T-helper 9 cell (primary cell): ENCODE measurements at regions not wholly inside any gene's neighbourhood (a gene's known extent, or its start where the extent isn't known, plus 50 kb on each side); places are given as distances from the start of the nearest gene placed in this dataset.
"Not testable (repeated sequence)": the region's sequence is repeated elsewhere in the genome, so short reads cannot be mapped to it uniquely, and the experiment has no call there.

Experiments used
- DNase-seq: peaks from one replicate; pipeline ENCODE4 v3.0.0-alpha.2; 2020

- DNase-seq: no peak
Observed at GRCh38 chr5:15383469-15383868, 116.5 kb upstream of the FBXL7 start.

- DNase-seq: no peak
Observed at GRCh38 chr5:15383021-15383420, 117.0 kb upstream of the FBXL7 start.

GRCh38 chr5:15377573-15378340 is 122.2 kb upstream of the FBXL7 start:
- DNase-seq: no peak

GRCh38 chr5:15376803-15377202 is 123.2 kb upstream of the FBXL7 start:
- no peak for DNase-seq

- DNase-seq: no peak
Observed at GRCh38 chr5:15376088-15376487, 123.9 kb upstream of the FBXL7 start.

GRCh38 chr5:15375559-15375958 is 124.4 kb upstream of the FBXL7 start:
- no peak for DNase-seq

GRCh38 chr5:15374886-15375285 is 125.1 kb upstream of the FBXL7 start:
- DNase-seq: no peak

GRCh38 chr5:15373151-15373550 is 126.8 kb upstream of the FBXL7 start:
- no peak for DNase-seq

GRCh38 chr5:15371184-15371583 is 128.8 kb upstream of the FBXL7 start:
- DNase-seq: no peak

GRCh38 chr5:15368835-15369234 is 131.1 kb upstream of the FBXL7 start:
- no peak for DNase-seq

GRCh38 chr5:15367489-15367888 is 132.5 kb upstream of the FBXL7 start:
- no peak for DNase-seq

GRCh38 chr5:15366676-15367391 is 133.1 kb upstream of the FBXL7 start:
- DNase-seq: no peak

- no peak for DNase-seq
Observed at GRCh38 chr5:15365070-15365469, 134.9 kb upstream of the FBXL7 start.

- DNase-seq: no peak
Observed at GRCh38 chr5:15363601-15364000, 136.4 kb upstream of the FBXL7 start.

GRCh38 chr5:15357092-15357453 is 142.9 kb upstream of the FBXL7 start:
- DNase-seq: not testable (repeated sequence)

- DNase-seq: not testable (repeated sequence)
Observed at GRCh38 chr5:15356308-15357091, 143.5 kb upstream of the FBXL7 start.

- no peak for DNase-seq
Observed at GRCh38 chr5:15354021-15354420, 146.0 kb upstream of the FBXL7 start.

- no peak for DNase-seq
Observed at GRCh38 chr5:15353086-15353645, 146.8 kb upstream of the FBXL7 start.

GRCh38 chr5:15350614-15351013 is 149.4 kb upstream of the FBXL7 start:
- DNase-seq: no peak

- DNase-seq: no peak
Observed at GRCh38 chr5:15346738-15347137, 153.2 kb upstream of the FBXL7 start.

- DNase-seq: no peak
Observed at GRCh38 chr5:15344954-15345353, 155.0 kb upstream of the FBXL7 start.

- no peak for DNase-seq
Observed at GRCh38 chr5:15338546-15338945, 161.4 kb upstream of the FBXL7 start.

- DNase-seq: no peak
Observed at GRCh38 chr5:15334551-15335266, 165.3 kb upstream of the FBXL7 start.
